ENCODE measurements at regions not wholly inside any gene's neighbourhood (a gene's known extent, or its start where the extent isn't known, plus 50 kb on each side); places are given as distances from the start of the nearest gene placed in this dataset.

DNA sequence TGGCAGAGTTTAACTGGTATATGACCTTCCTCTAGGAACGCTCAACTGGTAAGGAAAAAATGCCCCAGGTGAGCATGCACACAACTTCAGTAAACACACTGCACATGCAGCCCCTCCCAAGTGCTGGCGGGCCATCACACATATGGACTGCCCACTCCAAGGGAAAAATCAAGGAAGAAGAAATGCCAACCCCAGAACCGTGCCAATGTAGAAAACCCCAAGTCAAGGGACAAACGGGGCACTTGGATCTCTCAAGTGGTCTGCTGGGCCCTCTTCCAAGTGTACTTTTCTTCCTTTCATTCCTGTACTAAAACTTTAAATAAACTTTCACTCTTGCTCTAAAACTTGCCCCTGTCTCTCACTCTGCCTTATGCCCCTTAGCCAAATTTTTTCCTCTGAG is 76.4 kb upstream of the ACVR1 start:
- TF ChIP-seq POLR2A (IDR thresholded peaks at IDR 0.05; ENCODE audit: borderline replicate concordance, extremely low read depth, insufficient read depth, insufficient read length) (no peak), YY1 (IDR thresholded peaks at IDR 0.05; ENCODE audit: extremely low read depth, insufficient replicate concordance, low read depth, low read length) (no peak), ELF1 (IDR thresholded peaks at IDR 0.05; ENCODE audit: borderline replicate concordance, low read depth) (no peak), TCF7L2 (IDR thresholded peaks at IDR 0.05; ENCODE audit: borderline replicate concordance, extremely low read depth, insufficient read depth, insufficient read length) (no peak), EZH2 (IDR thresholded peaks at IDR 0.05) (no peak), SRF (IDR thresholded peaks at IDR 0.05; ENCODE audit: low read depth) (no peak), ZNF274 (IDR thresholded peaks at IDR 0.05; ENCODE audit: low read depth, low read length) (no peak)
- TF ChIP-seq, protein P1, sequence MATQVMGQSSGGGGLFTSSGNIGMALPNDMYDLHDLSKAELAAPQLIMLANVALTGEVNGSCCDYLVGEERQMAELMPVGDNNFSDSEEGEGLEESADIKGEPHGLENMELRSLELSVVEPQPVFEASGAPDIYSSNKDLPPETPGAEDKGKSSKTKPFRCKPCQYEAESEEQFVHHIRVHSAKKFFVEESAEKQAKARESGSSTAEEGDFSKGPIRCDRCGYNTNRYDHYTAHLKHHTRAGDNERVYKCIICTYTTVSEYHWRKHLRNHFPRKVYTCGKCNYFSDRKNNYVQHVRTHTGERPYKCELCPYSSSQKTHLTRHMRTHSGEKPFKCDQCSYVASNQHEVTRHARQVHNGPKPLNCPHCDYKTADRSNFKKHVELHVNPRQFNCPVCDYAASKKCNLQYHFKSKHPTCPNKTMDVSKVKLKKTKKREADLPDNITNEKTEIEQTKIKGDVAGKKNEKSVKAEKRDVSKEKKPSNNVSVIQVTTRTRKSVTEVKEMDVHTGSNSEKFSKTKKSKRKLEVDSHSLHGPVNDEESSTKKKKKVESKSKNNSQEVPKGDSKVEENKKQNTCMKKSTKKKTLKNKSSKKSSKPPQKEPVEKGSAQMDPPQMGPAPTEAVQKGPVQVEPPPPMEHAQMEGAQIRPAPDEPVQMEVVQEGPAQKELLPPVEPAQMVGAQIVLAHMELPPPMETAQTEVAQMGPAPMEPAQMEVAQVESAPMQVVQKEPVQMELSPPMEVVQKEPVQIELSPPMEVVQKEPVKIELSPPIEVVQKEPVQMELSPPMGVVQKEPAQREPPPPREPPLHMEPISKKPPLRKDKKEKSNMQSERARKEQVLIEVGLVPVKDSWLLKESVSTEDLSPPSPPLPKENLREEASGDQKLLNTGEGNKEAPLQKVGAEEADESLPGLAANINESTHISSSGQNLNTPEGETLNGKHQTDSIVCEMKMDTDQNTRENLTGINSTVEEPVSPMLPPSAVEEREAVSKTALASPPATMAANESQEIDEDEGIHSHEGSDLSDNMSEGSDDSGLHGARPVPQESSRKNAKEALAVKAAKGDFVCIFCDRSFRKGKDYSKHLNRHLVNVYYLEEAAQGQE (IDR thresholded peaks at IDR 0.05; ENCODE audit: low read depth): no peak
- no peak overlapping the region for H3K4me3 ChIP-seq (replicated peaks in 1 of 2; ENCODE audit: low read depth in 1 of 2, low read length in 2 of 2)
- H3K27ac ChIP-seq (ENCODE audit: low read depth, low read length): no peak overlapping the region
- no peak overlapping the region for H3K9ac ChIP-seq (ENCODE audit: low read length)
- RAD21 ChIA-PET (ENCODE audit: low non-redundant PET in 1 of 2, low total read pairs in 2 of 2, uncharacterized antibody in 2 of 2, unreplicated experiment in 2 of 2): no interaction called here
- ATAC-seq: no peak
- CTCF ChIA-PET: no interaction called here
- no peaks in the 10 kb centered on the region for H3K9me2 ChIP-seq (ENCODE audit: insufficient read depth)
- no peak overlapping the region for H2AFZ ChIP-seq (ENCODE audit: low read depth, low read length, poor library complexity, severe bottlenecking)
- H3K79me2 ChIP-seq (ENCODE audit: insufficient read depth, low read length): no peaks in the 10 kb centered on the region
- H3K4me2 ChIP-seq (ENCODE audit: low read length): no peak overlapping the region
- intact Hi-C loops (cut with micrococcal nuclease): no loop called here
- no peaks in the 10 kb centered on the region for H4K20me1 ChIP-seq (ENCODE audit: insufficient read depth)
- DNase-seq (ENCODE audit: low read depth, low spot score): no peak
- H3K27me3 ChIP-seq (ENCODE audit: insufficient read depth, low read length): no peaks in the 10 kb centered on the region
- H3K36me3 ChIP-seq (ENCODE audit: control insufficient read depth in 1 of 2, insufficient read depth in 2 of 2, low read length in 2 of 2): no peaks in the 10 kb centered on the region
- peaks cover 0 to 4% of the 10 kb centered on the region in 2 experiments; a peak in 1 of 4 replicates for H3K9me3 ChIP-seq (ENCODE audit: control insufficient read depth in 1 of 2, insufficient read depth in 1 of 2, low read depth in 1 of 2, low read length in 2 of 2)
- no TSS peak for BruUV-seq (replicated peaks)
- POLR2A ChIA-PET: no interaction called here
- H3K4me1 ChIP-seq (ENCODE audit: control insufficient read depth in 1 of 2, insufficient read depth in 2 of 2, low read length in 2 of 2): no peaks in the 10 kb centered on the region
